ENCODE measurements at regions not wholly inside any gene's neighbourhood (a gene's known extent, or its start where the extent isn't known, plus 50 kb on each side); places are given as distances from the start of the nearest gene placed in this dataset.
A peak's percentile ranks its signal among the peaks of the same experiment; 100 is the strongest.

DNA sequence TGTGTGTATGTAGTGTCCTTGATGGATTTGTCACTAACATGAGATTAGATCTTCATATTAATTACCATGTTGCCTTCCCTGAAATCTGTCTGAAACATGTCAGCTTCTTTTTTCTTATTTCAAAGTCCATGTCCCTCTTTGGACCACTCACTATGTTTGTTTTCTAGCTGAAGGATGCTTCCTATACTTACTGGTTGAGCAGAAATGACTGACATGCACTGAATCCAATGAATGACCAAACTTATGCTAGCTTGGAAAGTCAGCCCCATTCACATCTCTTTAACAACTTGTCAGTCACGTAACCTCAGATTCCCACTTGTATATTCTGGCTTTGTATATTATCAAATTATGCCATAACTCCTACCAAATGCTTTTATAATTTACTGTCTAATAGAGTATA, 69.9 kb upstream of the STK39 start:
- Histone ChIP-seq H3K27ac (ENCODE audit: insufficient read depth, low read length) (no peak overlapping the region), H3K9ac (ENCODE audit: insufficient read depth, low read length) (no peak overlapping the region), H3K27me3 (ENCODE audit: control insufficient read depth, insufficient read depth, low read length) (no peaks in the 10 kb centered on the region), H3K79me2 (ENCODE audit: control insufficient read depth, insufficient read depth, low read length) (no peaks in the 10 kb centered on the region), H4K20me1 (ENCODE audit: control insufficient read depth, extremely low read depth, insufficient read depth, low read length) (no peaks in the 10 kb centered on the region), H3K4me1 (ENCODE audit: control insufficient read depth, extremely low read depth, insufficient read depth, low read length) (no peaks in the 10 kb centered on the region), H3K4me3 (replicated peaks in 1 of 4; ENCODE audit: control extremely low read depth in 1 of 4, insufficient read depth in 1 of 4, low read depth in 3 of 4, low read length in 4 of 4) (no peak overlapping the region), H2AFZ (ENCODE audit: low read length) (no peak overlapping the region), H3K36me3 (ENCODE audit: control insufficient read depth, insufficient read depth, low read length) (no peaks in the 10 kb centered on the region), H3K9me3 (ENCODE audit: control insufficient read depth, insufficient read depth, low read depth, low read length) (no peaks in the 10 kb centered on the region), H3K4me2 (ENCODE audit: extremely low read depth, insufficient read depth, low read length) (no peak overlapping the region)
- TF ChIP-seq, protein P1, sequence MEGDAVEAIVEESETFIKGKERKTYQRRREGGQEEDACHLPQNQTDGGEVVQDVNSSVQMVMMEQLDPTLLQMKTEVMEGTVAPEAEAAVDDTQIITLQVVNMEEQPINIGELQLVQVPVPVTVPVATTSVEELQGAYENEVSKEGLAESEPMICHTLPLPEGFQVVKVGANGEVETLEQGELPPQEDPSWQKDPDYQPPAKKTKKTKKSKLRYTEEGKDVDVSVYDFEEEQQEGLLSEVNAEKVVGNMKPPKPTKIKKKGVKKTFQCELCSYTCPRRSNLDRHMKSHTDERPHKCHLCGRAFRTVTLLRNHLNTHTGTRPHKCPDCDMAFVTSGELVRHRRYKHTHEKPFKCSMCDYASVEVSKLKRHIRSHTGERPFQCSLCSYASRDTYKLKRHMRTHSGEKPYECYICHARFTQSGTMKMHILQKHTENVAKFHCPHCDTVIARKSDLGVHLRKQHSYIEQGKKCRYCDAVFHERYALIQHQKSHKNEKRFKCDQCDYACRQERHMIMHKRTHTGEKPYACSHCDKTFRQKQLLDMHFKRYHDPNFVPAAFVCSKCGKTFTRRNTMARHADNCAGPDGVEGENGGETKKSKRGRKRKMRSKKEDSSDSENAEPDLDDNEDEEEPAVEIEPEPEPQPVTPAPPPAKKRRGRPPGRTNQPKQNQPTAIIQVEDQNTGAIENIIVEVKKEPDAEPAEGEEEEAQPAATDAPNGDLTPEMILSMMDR (conservative IDR thresholded peaks at IDR 0.05 in 1 of 2, IDR thresholded peaks at IDR 0.05 in 1 of 2; ENCODE audit: low read depth in 1 of 2, low read length in 2 of 2): no peak
- TF ChIP-seq EZH2 (IDR thresholded peaks at IDR 0.05; ENCODE audit: low read length, missing control alignments): no peak
- no peak for DNase-seq (ENCODE audit: low read depth in 2 of 2)

DNA sequence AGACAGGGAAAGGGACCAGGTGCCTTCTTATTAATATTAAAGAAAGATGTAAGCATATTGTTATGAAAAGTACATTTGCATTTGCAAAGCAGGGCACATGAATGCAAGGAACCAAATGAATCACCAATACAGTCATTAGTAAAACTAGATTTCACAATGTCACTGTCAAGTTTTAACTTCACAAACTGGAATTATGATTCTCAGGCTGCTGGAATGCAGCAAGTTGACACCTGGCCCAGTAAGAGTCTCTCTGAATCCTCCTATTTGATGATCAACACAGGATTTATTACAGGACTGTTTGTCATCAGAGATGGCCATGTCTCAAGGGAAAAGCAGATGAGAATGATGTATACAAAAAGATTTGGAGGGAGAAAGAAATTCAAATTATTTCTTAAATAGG, 72.9 kb upstream of the STK39 start:
- no peaks in the 10 kb centered on the region for H3K9me3 ChIP-seq (ENCODE audit: control insufficient read depth, insufficient read depth, low read depth, low read length)
- H3K4me1 ChIP-seq (ENCODE audit: control insufficient read depth, extremely low read depth, insufficient read depth, low read length): no peaks in the 10 kb centered on the region
- H3K9ac ChIP-seq (ENCODE audit: insufficient read depth, low read length): no peak overlapping the region
- no peaks in the 10 kb centered on the region for H3K27me3 ChIP-seq (ENCODE audit: control insufficient read depth, insufficient read depth, low read length)
- H3K27ac ChIP-seq (ENCODE audit: insufficient read depth, low read length): no peak overlapping the region
- H2AFZ ChIP-seq (ENCODE audit: low read length): no peak overlapping the region
- H3K36me3 ChIP-seq (ENCODE audit: control insufficient read depth, insufficient read depth, low read length): no peaks in the 10 kb centered on the region
- H3K79me2 ChIP-seq (ENCODE audit: control insufficient read depth, insufficient read depth, low read length): no peaks in the 10 kb centered on the region
- H3K4me2 ChIP-seq (ENCODE audit: extremely low read depth, insufficient read depth, low read length): no peak overlapping the region
- H3K4me3 ChIP-seq (replicated peaks in 1 of 4; ENCODE audit: control extremely low read depth in 1 of 4, insufficient read depth in 1 of 4, low read depth in 3 of 4, low read length in 4 of 4): no peak overlapping the region
- DNase-seq (ENCODE audit: low read depth in 2 of 2): peak in 1 of 2 donors; percentile 13
- TF ChIP-seq, protein P1 (conservative IDR thresholded peaks at IDR 0.05 in 1 of 2, IDR thresholded peaks at IDR 0.05 in 1 of 2; ENCODE audit: low read depth in 1 of 2, low read length in 2 of 2): no peak
- no peak for TF ChIP-seq EZH2 (IDR thresholded peaks at IDR 0.05; ENCODE audit: low read length, missing control alignments)
- no peaks in the 10 kb centered on the region for H4K20me1 ChIP-seq (ENCODE audit: control insufficient read depth, extremely low read depth, insufficient read depth, low read length)

DNA sequence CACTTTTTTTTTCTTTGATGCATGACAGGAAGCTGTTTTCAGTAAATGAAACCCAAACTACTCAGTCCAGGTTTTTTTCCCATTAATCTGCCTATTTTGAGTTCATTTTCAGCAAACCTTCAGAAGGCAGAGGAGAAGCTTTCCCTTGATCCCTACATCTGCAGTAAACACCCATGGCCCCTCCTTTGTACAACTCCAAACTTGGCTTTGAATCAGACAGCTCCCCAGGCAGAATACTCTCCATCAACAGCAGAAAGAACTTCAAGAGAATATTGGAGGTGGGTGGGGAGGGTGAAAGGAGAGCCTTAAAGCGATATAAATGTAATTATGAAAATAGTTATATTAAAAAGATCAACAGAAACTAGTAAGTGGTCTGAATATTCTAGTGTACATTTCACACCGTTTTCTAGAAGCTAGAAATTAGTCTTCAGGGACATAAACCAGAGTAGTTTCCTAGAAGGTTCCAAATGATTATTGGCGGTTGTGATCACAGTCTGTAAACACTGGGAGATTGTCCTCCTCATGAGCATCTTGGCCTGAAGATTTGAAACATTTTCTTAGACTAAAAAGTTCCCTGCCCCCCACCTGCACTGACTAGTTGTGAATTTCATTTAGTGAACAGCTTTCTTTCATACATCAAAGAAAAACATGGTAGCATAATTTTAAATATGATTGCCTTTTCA, 75.1 kb upstream of the STK39 start:
- Histone ChIP-seq H3K9me3 (ENCODE audit: control insufficient read depth, insufficient read depth, low read depth, low read length) (no peaks in the 10 kb centered on the region), H3K4me2 (ENCODE audit: extremely low read depth, insufficient read depth, low read length) (no peak overlapping the region), H3K36me3 (ENCODE audit: control insufficient read depth, insufficient read depth, low read length) (no peaks in the 10 kb centered on the region), H2AFZ (ENCODE audit: low read length) (no peak overlapping the region), H3K9ac (ENCODE audit: insufficient read depth, low read length) (no peak overlapping the region), H3K27me3 (ENCODE audit: control insufficient read depth, insufficient read depth, low read length) (no peaks in the 10 kb centered on the region), H3K4me3 (replicated peaks in 1 of 4; ENCODE audit: control extremely low read depth in 1 of 4, insufficient read depth in 1 of 4, low read depth in 3 of 4, low read length in 4 of 4) (no peak overlapping the region), H3K79me2 (ENCODE audit: control insufficient read depth, insufficient read depth, low read length) (no peaks in the 10 kb centered on the region), H4K20me1 (ENCODE audit: control insufficient read depth, extremely low read depth, insufficient read depth, low read length) (no peaks in the 10 kb centered on the region), H3K4me1 (ENCODE audit: control insufficient read depth, extremely low read depth, insufficient read depth, low read length) (no peaks in the 10 kb centered on the region), H3K27ac (ENCODE audit: insufficient read depth, low read length) (no peak overlapping the region)
- DNase-seq (ENCODE audit: low read depth in 2 of 2): no peak
- TF ChIP-seq EZH2 (IDR thresholded peaks at IDR 0.05; ENCODE audit: low read length, missing control alignments): no peak
- TF ChIP-seq, protein P1 (conservative IDR thresholded peaks at IDR 0.05 in 1 of 2, IDR thresholded peaks at IDR 0.05 in 1 of 2; ENCODE audit: low read depth in 1 of 2, low read length in 2 of 2): no peak

Data from fibroblast of lung (primary cell).